Esophagus squamous epithelium (tissue), 5 donors: ENCODE measurements at regions not wholly inside any gene's neighbourhood (a gene's known extent, or its start where the extent isn't known, plus 50 kb on each side); places are given as distances from the start of the nearest gene placed in this dataset.

ENCODE experiments used
- DNase-seq: peaks from one replicate; lab custom pipeline; 2025; lab: John Stamatoyannopoulos, UW
- H3K27ac ChIP-seq, 4 donors: fragments of 200-600 bp; sonication (generic); one replicate each; pipeline ENCODE4 v1.5.1; 2016 to 2019; ENCODE audit warnings: mild to moderate bottlenecking in 1 of 4
- H3K27me3 ChIP-seq, 4 donors: fragments of 200-600 bp; sonication (generic); 1 replicate in 3 of 4; 2 replicates in 1 of 4; pipeline versions ENCODE4 v1.5.1 to v1.6.0; 2017 to 2021; ENCODE audit warnings: antibody characterized with exemption in 1 of 4
- H3K36me3 ChIP-seq, 3 donors: fragments of 200-600 bp; sonication (generic); one replicate each; pipeline ENCODE4 v1.5.1; 2016 to 2019
- H3K4me1 ChIP-seq, 3 donors: fragments of 200-600 bp; sonication (generic); one replicate each; pipeline ENCODE4 v1.5.1; 2017 to 2019
- H3K4me3 ChIP-seq, 4 donors: fragments of 200-600 bp; sonication (generic); 1 replicate in 3 of 4; 2 replicates in 1 of 4; pipeline ENCODE4 v1.5.1; 2016 to 2019; ENCODE audit warnings: mild to moderate bottlenecking in 2 of 4, moderate library complexity in 1 of 4
- H3K9me3 ChIP-seq, 3 donors: fragments of 200-600 bp; sonication (generic); one replicate each; pipeline ENCODE4 v1.5.1; 2016 to 2019
- CTCF ChIP-seq, 6 experiments: fragments of 450-650 bp in 4 of 6; fragments of 200-600 bp in 2 of 6; sonication (generic) in 2 of 6; IDR thresholded peaks; one replicate each; pipeline ENCODE4 v1.5.1; 2016 to 2019; ENCODE audit warnings: antibody characterized with exemption in 6 of 6, mild to moderate bottlenecking in 4 of 6, moderate library complexity in 4 of 6
- POLR2A ChIP-seq, 4 donors: fragments of 450-650 bp; IDR thresholded peaks; one replicate each; pipeline ENCODE4 v1.6.1; 2017; ENCODE audit warnings: antibody characterized with exemption in 4 of 4, mild to moderate bottlenecking in 4 of 4, moderate library complexity in 3 of 4
- WGBS, 2 donors: methylation state at CpG; one replicate each; pipeline ENCODE4 v1.1.5; 2018; 5-methylcytosine and 5-hydroxymethylcytosine counted together
- intact Hi-C: fragments of 100-400 bp; cut with DNase I; formaldehyde crosslinking; loops from one replicate; pipeline ENCODE4 v1.15.0; 2022
- donor health status: DM: yes; HTN: yes; CAD: no.

- intact Hi-C loops, result loop anchor here (10.0 kb wide), 1 partner anchor 1539 kb away; no protein-coding TSS in a partner anchor
Measured at GRCh38 chr1:165073185-165074007, 283.1 kb downstream of the LMX1A start.

GRCh38 chr1:165070675-165071074 is 285.8 kb downstream of the LMX1A start:
- intact Hi-C loops, result loop anchor here (10.0 kb wide), 1 partner anchor 1536 kb away; no protein-coding TSS in a partner anchor
- Histone ChIP-seq H3K36me3 (no peaks in the 10 kb centered on the region), H3K4me1 (peaks cover 0 to 4% (median 0%) of the 10 kb centered on the region in 3 donors), H3K27ac (no peak overlapping the region), H3K4me3 (no peak overlapping the region), H3K9me3 (no peaks in the 10 kb centered on the region), H3K27me3 (no peaks in the 10 kb centered on the region)
- DNase-seq, result no peak
- WGBS, 2 donors, result 84 to 87% methylated on average over 4 of the region's 4 CpGs
- TF ChIP-seq POLR2A (IDR thresholded peaks at IDR 0.05), result no peak
- no peak for TF ChIP-seq CTCF (IDR thresholded peaks at IDR 0.05)

More at GRCh38 chr1:165073185-165074007, 283.1 kb downstream of the LMX1A start:
- H3K27me3 ChIP-seq, result no peaks in the 10 kb centered on the region
- H3K36me3 ChIP-seq, result no peaks in the 10 kb centered on the region
- no peak for DNase-seq
- no peak overlapping the region for H3K27ac ChIP-seq
- H3K4me1 ChIP-seq, result peaks cover 0 to 4% (median 0%) of the 10 kb centered on the region in 3 donors
- WGBS, 2 donors, result 24 to 29% methylated on average over 7 of the region's 7 CpGs
- H3K9me3 ChIP-seq, result no peaks in the 10 kb centered on the region
- TF ChIP-seq POLR2A (IDR thresholded peaks at IDR 0.05) (no peak), CTCF (IDR thresholded peaks at IDR 0.05) (peak; percentile 23 to 83 (median 71))
- H3K4me3 ChIP-seq, result no peak overlapping the region

GRCh38 chr1:165069829-165070228 is 286.7 kb downstream of the LMX1A start:
- Histone ChIP-seq H3K9me3 (no peaks in the 10 kb centered on the region), H3K27ac (no peak overlapping the region), H3K36me3 (no peaks in the 10 kb centered on the region), H3K4me3 (no peak overlapping the region), H3K27me3 (no peaks in the 10 kb centered on the region), H3K4me1 (peaks cover 0 to 4% (median 0%) of the 10 kb centered on the region in 3 donors)
- 80 to 81% methylated on average over 1 of the region's 1 CpG for WGBS, 2 donors
- intact Hi-C loops, result loop anchor here (10.0 kb wide), 1 partner anchor 1535 kb away; no protein-coding TSS in a partner anchor
- TF ChIP-seq CTCF (IDR thresholded peaks at IDR 0.05), result no peak
- TF ChIP-seq POLR2A (IDR thresholded peaks at IDR 0.05), result no peak
- DNase-seq, result no peak

GRCh38 chr1:165068741-165069140 is 287.8 kb downstream of the LMX1A start:
- Histone ChIP-seq H3K4me3 (no peak overlapping the region), H3K27me3 (no peaks in the 10 kb centered on the region), H3K9me3 (no peaks in the 10 kb centered on the region), H3K36me3 (no peaks in the 10 kb centered on the region), H3K27ac (no peak overlapping the region), H3K4me1 (peaks cover 0 to 4% (median 3%) of the 10 kb centered on the region in 3 donors)
- no peak for DNase-seq
- no peak for TF ChIP-seq CTCF (IDR thresholded peaks at IDR 0.05)
- no peak for TF ChIP-seq POLR2A (IDR thresholded peaks at IDR 0.05)
- 74 to 82% methylated on average over 5 of the region's 5 CpGs for WGBS, 2 donors
- intact Hi-C loops, result no loop called here

GRCh38 chr1:165067829-165068228 is 288.7 kb downstream of the LMX1A start:
- intact Hi-C loops, result no loop called here
- Histone ChIP-seq H3K4me3 (no peak overlapping the region), H3K36me3 (no peaks in the 10 kb centered on the region), H3K4me1 (peaks cover 0 to 9% (median 9%) of the 10 kb centered on the region in 3 donors), H3K27ac (no peak overlapping the region), H3K9me3 (no peaks in the 10 kb centered on the region), H3K27me3 (no peaks in the 10 kb centered on the region)
- DNase-seq, result no peak
- no peak for TF ChIP-seq CTCF (IDR thresholded peaks at IDR 0.05)
- no peak for TF ChIP-seq POLR2A (IDR thresholded peaks at IDR 0.05)
- WGBS, 2 donors, result 87 to 91% methylated on average over 2 of the region's 2 CpGs
